CD4-positive, alpha-beta T cell treated with Interferon gamma for 1 hour (primary cell): ENCODE measurements at regions not wholly inside any gene's neighbourhood (a gene's known extent, or its start where the extent isn't known, plus 50 kb on each side); places are given as distances from the start of the nearest gene placed in this dataset.

Experiments used
- DNase-seq: peaks from one replicate; pipeline ENCODE4 v3.0.0-alpha.2; 2020

GRCh38 chr18:41537666-41538065, 417.4 kb upstream of the PIK3C3 start:
- DNase-seq, result no peak

- DNase-seq, result no peak
Observed at GRCh38 chr18:41532344-41533086, 422.5 kb upstream of the PIK3C3 start.

GRCh38 chr18:41530970-41531369, 424.1 kb upstream of the PIK3C3 start:
- no peak for DNase-seq

GRCh38 chr18:41529093-41529492, 425.9 kb upstream of the PIK3C3 start:
- DNase-seq, result no peak

GRCh38 chr18:41526054-41526453, 429.0 kb upstream of the PIK3C3 start:
- no peak for DNase-seq

- DNase-seq, result no peak
Observed at GRCh38 chr18:41524674-41525470, 430.2 kb upstream of the PIK3C3 start.

GRCh38 chr18:41517142-41517541, 437.9 kb upstream of the PIK3C3 start:
- DNase-seq, result no peak

- no peak for DNase-seq
Observed at GRCh38 chr18:41513438-41513837, 441.6 kb upstream of the PIK3C3 start.

- no peak for DNase-seq
Observed at GRCh38 chr18:41504316-41504715, 450.7 kb upstream of the PIK3C3 start.

GRCh38 chr18:41501848-41502247, 453.2 kb upstream of the PIK3C3 start:
- no peak for DNase-seq

- no peak for DNase-seq
Observed at GRCh38 chr18:41499345-41499744, 455.7 kb upstream of the PIK3C3 start.

GRCh38 chr18:41490861-41491260, 464.2 kb upstream of the PIK3C3 start:
- no peak for DNase-seq

- DNase-seq, result no peak
Observed at GRCh38 chr18:41486575-41486974, 468.5 kb upstream of the PIK3C3 start.

GRCh38 chr18:41484069-41484468, 471.0 kb upstream of the PIK3C3 start:
- DNase-seq, result no peak

- no peak for DNase-seq
Observed at GRCh38 chr18:41482501-41482900, 472.5 kb upstream of the PIK3C3 start.

- no peak for DNase-seq
Observed at GRCh38 chr18:41466436-41467160, 488.4 kb upstream of the PIK3C3 start.

- no peak for DNase-seq
Observed at GRCh38 chr18:41465386-41465785, 489.6 kb upstream of the PIK3C3 start.

- no peak for DNase-seq
Observed at GRCh38 chr18:41464278-41464677, 490.8 kb upstream of the PIK3C3 start.

- DNase-seq, result no peak
Observed at GRCh38 chr18:41462946-41463345, 492.1 kb upstream of the PIK3C3 start.

GRCh38 chr18:41461114-41461513, 493.9 kb upstream of the PIK3C3 start:
- DNase-seq, result no peak

GRCh38 chr18:41459656-41460055, 495.4 kb upstream of the PIK3C3 start:
- no peak for DNase-seq

- no peak for DNase-seq
Observed at GRCh38 chr18:41458376-41458775, 496.7 kb upstream of the PIK3C3 start.

GRCh38 chr18:41457765-41458326, 497.2 kb upstream of the PIK3C3 start:
- no peak for DNase-seq
